Right atrium auricular region (tissue), 2 donors: ENCODE measurements at regions not wholly inside any gene's neighbourhood (a gene's known extent, or its start where the extent isn't known, plus 50 kb on each side); places are given as distances from the start of the nearest gene placed in this dataset.

ENCODE experiments used
- DNase-seq: peaks from one replicate; pipeline ENCODE4 v3.0.0-alpha.2; 2019; ENCODE audit warnings: low spot score
- H3K27ac ChIP-seq, 2 donors: fragments of 200-600 bp; sonication (generic); 1 replicate in 1 of 2; 2 replicates in 1 of 2; pipeline ENCODE4 v1.5.1; 2016 to 2019
- H3K27me3 ChIP-seq, 2 donors: fragments of 200-600 bp; sonication (generic); one replicate each; pipeline versions ENCODE4 v1.5.1 to v1.6.0; 2017 to 2019
- H3K36me3 ChIP-seq: fragments of 200-600 bp; sonication (generic); one replicate; pipeline ENCODE4 v1.5.1; 2016
- H3K4me1 ChIP-seq, 2 donors: fragments of 200-600 bp; sonication (generic); one replicate each; pipeline versions ENCODE4 v1.5.1 to v1.6.0; 2017 to 2019
- H3K4me3 ChIP-seq, 2 donors: fragments of 200-600 bp; sonication (generic); 1 replicate in 1 of 2; 2 replicates in 1 of 2; pipeline ENCODE4 v1.5.1; 2017 to 2019; ENCODE audit warnings: mild to moderate bottlenecking in 1 of 2, moderate library complexity in 1 of 2
- H3K9me3 ChIP-seq, 2 donors: fragments of 200-600 bp; sonication (generic); one replicate each; pipeline ENCODE4 v1.5.1; 2019
- TF ChIP-seq, protein P1 (sequence below), 2 donors: fragments of 200-600 bp; sonication (generic); IDR thresholded peaks; one replicate each; pipeline ENCODE4 v1.5.1; 2019; ENCODE audit warnings: antibody characterized with exemption in 2 of 2

DNA sequence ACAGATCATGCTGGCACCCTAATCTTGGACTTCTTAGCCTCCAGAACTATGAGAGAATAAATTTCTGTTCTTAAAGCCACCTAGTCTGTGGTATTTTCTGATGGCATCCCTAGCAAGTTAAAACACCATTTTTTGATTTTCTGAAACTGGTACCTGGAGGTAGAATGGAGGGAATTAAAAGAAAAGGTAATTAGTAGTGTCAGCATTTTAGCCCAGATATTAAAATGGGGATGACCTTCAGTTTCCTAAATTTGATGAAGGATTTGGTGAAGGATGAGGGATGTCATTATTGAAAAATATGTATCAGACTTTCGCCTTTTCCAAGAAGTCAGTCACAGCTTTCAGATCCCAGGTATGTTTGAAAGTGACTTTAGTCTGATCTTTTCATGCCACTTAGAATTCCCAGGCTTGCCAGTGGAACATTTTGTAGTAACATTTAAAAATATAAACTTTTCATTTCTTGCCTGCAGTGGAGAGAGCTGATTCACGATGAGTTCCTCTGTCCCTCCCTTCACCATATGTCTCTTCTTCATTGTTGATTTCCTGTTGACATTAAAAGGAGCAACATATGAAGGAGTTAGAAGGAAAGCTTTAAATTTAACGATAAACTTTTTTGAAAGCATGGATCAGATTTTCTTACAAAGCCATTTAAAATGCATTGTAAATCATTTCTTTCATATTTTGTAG is 169.4 kb downstream of the SLIT2 start:
- Histone ChIP-seq H3K4me1 (no peaks in the 10 kb centered on the region), H3K27ac (no peak overlapping the region), H3K36me3 (no peaks in the 10 kb centered on the region), H3K27me3 (no peaks in the 10 kb centered on the region), H3K9me3 (no peaks in the 10 kb centered on the region), H3K4me3 (no peak overlapping the region)
- TF ChIP-seq, protein P1, sequence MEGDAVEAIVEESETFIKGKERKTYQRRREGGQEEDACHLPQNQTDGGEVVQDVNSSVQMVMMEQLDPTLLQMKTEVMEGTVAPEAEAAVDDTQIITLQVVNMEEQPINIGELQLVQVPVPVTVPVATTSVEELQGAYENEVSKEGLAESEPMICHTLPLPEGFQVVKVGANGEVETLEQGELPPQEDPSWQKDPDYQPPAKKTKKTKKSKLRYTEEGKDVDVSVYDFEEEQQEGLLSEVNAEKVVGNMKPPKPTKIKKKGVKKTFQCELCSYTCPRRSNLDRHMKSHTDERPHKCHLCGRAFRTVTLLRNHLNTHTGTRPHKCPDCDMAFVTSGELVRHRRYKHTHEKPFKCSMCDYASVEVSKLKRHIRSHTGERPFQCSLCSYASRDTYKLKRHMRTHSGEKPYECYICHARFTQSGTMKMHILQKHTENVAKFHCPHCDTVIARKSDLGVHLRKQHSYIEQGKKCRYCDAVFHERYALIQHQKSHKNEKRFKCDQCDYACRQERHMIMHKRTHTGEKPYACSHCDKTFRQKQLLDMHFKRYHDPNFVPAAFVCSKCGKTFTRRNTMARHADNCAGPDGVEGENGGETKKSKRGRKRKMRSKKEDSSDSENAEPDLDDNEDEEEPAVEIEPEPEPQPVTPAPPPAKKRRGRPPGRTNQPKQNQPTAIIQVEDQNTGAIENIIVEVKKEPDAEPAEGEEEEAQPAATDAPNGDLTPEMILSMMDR (IDR thresholded peaks at IDR 0.05) = no peak
- DNase-seq = no peak

DNA sequence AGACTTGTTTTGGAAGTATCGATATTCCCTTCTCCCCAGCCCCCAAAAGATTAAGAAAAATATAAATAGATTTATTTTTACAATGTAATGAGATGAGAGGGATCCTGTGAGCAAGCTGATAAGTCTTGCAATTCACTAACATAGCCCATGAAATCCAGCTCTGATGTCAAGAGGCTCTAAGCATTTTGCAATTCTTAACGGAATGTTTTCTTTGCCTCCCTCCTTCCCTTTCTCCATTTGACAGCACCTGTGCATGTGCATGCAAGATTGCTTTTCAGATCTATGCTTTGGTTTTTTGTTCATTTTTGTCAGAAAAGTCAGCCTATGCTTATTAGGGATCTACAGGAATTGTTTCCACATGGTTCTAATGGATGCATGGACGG is 169.9 kb downstream of the SLIT2 start:
- TF ChIP-seq, protein P1 (IDR thresholded peaks at IDR 0.05) = no peak
- no peaks in the 10 kb centered on the region for H3K9me3 ChIP-seq
- no peak overlapping the region for H3K4me3 ChIP-seq
- no peak overlapping the region for H3K27ac ChIP-seq
- H3K27me3 ChIP-seq = no peaks in the 10 kb centered on the region
- H3K36me3 ChIP-seq = no peaks in the 10 kb centered on the region
- no peak for DNase-seq
- H3K4me1 ChIP-seq = no peaks in the 10 kb centered on the region

DNA sequence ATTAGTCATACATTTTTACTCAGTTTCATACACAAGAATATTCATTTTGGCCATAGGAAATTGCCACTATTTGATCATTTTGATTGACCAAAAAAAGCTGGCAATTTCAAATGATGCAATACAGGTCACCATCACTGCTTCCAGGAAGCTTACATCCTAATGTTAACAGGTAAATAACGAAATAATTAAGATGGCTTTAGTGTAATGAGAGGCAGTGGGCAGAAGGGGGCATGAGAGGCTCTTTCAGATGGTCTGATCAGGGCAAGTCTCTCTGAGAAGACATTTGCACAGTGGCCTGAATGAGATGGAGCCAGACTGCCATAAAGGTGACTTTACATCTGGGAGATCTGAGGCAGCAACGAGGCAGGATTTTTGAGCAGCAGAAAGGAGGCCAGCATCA is 170.7 kb downstream of the SLIT2 start:
- Histone ChIP-seq H3K4me1 (no peaks in the 10 kb centered on the region), H3K27me3 (no peaks in the 10 kb centered on the region), H3K9me3 (no peaks in the 10 kb centered on the region), H3K4me3 (no peak overlapping the region), H3K36me3 (no peaks in the 10 kb centered on the region), H3K27ac (no peak overlapping the region)
- no peak for DNase-seq
- TF ChIP-seq, protein P1 (IDR thresholded peaks at IDR 0.05) = peak in 1 of 2 donors; percentile 71

DNA sequence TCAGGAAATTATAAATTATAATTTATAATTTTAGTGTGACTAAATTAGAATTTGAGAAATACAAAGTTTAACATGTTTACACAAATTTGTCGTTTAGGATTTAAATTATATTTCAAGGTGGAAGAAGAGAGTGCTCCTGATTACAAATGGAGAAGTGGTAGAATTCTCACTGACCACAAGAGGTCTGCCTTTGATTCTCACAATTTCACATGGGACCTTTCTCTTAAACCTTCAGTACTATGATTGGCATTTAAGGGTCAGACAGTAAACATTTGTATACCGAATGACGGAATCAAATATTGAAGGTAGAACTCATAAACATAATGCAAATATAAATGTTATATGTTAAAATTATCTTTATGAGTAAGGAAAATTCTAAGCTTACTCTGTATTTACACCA is 171.7 kb downstream of the SLIT2 start:
- Histone ChIP-seq H3K27ac (no peak overlapping the region), H3K9me3 (no peaks in the 10 kb centered on the region)
- TF ChIP-seq, protein P1 (IDR thresholded peaks at IDR 0.05) = no peak

DNA sequence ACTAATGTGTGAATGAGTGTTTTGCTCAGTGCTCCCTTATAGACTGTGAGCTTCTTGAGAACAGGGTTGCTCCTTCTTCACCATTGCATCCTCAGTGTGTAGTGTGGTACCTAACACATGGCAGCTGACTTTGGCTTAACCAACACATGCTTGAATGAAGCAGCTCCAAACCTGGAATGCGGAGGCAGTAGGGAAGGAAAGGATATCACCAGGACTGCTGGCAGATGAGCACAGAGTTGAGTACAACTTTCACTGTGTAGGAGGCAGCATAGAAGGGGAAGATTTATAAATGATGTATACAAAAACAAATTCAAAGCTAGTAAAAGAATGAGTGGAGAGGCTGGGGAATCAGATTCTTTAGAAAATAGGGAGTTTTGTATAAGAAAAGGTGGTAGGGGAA is 174.3 kb downstream of the SLIT2 start:
- H3K9me3 ChIP-seq = no peaks in the 10 kb centered on the region
- no peaks in the 10 kb centered on the region for H3K4me1 ChIP-seq
- H3K27me3 ChIP-seq = no peaks in the 10 kb centered on the region
- no peak overlapping the region for H3K4me3 ChIP-seq
- TF ChIP-seq, protein P1 (IDR thresholded peaks at IDR 0.05) = no peak
- no peak for DNase-seq
- no peaks in the 10 kb centered on the region for H3K36me3 ChIP-seq
- H3K27ac ChIP-seq = no peak overlapping the region

More for the DNA sequence above, 171.7 kb downstream of the SLIT2 start:
- Histone ChIP-seq H3K4me1 (no peaks in the 10 kb centered on the region), H3K36me3 (no peaks in the 10 kb centered on the region), H3K27me3 (no peaks in the 10 kb centered on the region), H3K4me3 (no peak overlapping the region)
- DNase-seq = no peak
